ENCODE measurements at regions not wholly inside any gene's neighbourhood (a gene's known extent, or its start where the extent isn't known, plus 50 kb on each side); places are given as distances from the start of the nearest gene placed in this dataset.
"Not testable (repeated sequence)": the region's sequence is repeated elsewhere in the genome, so short reads cannot be mapped to it uniquely, and the experiment has no call there.

GRCh38 chr6:137334094-137334493 lies 114.9 kb upstream of the IFNGR1 start:
- in situ Hi-C loops (cut with HindIII; ENCODE audit: low pct_unique_long_range_greater_than_20kb, low sequenced_read_pairs): no loop called here

GRCh38 chr6:137332637-137333280 lies 113.6 kb upstream of the IFNGR1 start:
- DNase-seq (ENCODE audit: low read depth): no peak
- in situ Hi-C loops (cut with HindIII; ENCODE audit: low pct_unique_long_range_greater_than_20kb, low sequenced_read_pairs): no loop called here

More at GRCh38 chr6:137334094-137334493, 114.9 kb upstream of the IFNGR1 start:
- DNase-seq (ENCODE audit: low read depth): no peak

DNA sequence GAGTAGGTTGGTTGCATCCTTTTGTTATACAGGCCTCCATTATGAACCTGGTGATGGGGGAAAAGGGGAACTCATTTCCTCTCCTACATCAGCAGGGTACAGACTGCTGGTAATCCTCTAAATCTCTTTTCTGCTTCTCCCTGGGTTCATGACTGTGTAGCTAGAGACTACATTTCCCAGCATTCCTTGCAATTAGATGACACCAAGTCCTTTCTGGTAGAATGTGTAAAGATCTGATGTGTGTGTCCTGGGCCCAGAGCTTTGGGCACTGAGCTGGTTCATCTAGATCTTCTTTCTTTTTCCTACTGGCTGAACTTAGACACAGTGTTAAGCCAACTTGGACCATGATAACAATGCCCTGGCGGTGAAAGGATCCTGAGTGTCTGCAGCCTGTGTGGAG lies 104.7 kb upstream of the IFNGR1 start:
- DNase-seq (ENCODE audit: low read depth): peak; percentile 8
- in situ Hi-C loops (cut with HindIII; ENCODE audit: low pct_unique_long_range_greater_than_20kb, low sequenced_read_pairs): loop anchor here (5.0 kb wide), 1 partner anchor 47 kb away; no protein-coding TSS in a partner anchor

GRCh38 chr6:137320271-137320670 lies 101.1 kb upstream of the IFNGR1 start:
- in situ Hi-C loops (cut with HindIII; ENCODE audit: low pct_unique_long_range_greater_than_20kb, low sequenced_read_pairs): loop anchor here (5.0 kb wide), 1 partner anchor 43 kb away; no protein-coding TSS in a partner anchor
- no peak for DNase-seq (ENCODE audit: low read depth)

GRCh38 chr6:137316626-137317025 lies 97.4 kb upstream of the IFNGR1 start:
- no peak for DNase-seq (ENCODE audit: low read depth)
- in situ Hi-C loops (cut with HindIII; ENCODE audit: low pct_unique_long_range_greater_than_20kb, low sequenced_read_pairs): no loop called here

DNA sequence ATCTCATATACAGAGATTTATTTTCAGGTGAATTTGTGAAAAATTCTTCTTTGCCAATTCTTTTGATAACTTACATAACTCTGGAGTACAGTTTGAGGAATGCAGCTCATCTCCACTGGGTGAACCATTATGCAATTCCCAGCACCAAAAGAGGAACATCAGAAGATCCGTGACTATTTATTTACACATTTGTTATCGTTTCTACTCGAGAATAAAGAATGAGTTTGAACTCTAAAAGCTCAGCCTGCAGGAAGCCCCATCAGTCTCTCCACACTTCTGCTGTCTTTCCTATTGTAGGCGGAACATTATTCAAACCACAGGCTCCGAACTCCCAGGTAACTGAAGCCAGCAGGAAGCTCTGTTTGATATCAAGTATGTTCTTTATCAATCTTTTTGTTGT lies 95.9 kb upstream of the IFNGR1 start:
- no peak for DNase-seq (ENCODE audit: low read depth)
- in situ Hi-C loops (cut with HindIII; ENCODE audit: low pct_unique_long_range_greater_than_20kb, low sequenced_read_pairs): no loop called here

GRCh38 chr6:137313928-137314855 lies 95.0 kb upstream of the IFNGR1 start:
- DNase-seq (ENCODE audit: low read depth): peak; percentile 63
- in situ Hi-C loops (cut with HindIII; ENCODE audit: low pct_unique_long_range_greater_than_20kb, low sequenced_read_pairs): no loop called here

DNA sequence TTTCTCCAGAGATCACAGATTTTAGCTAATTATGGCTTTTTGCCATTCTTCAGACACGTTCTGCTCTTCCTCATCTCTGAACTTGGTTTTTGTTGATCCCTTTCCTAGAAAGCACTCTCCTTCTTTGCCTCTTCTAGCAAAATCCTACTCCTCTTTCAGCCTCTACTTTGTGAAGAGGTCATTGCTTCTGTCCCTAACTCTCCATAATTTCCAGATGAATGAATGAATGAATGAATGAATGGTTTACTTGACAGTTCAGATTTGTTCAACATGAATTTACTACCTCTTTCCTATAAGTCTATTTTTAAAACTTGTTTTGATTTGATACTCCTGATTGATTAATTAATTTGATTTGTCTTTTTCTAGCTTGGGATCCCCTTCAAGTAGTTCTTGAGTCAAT lies 94.0 kb upstream of the IFNGR1 start:
- in situ Hi-C loops (cut with HindIII; ENCODE audit: low pct_unique_long_range_greater_than_20kb, low sequenced_read_pairs): no loop called here
- no peak for DNase-seq (ENCODE audit: low read depth)

DNA sequence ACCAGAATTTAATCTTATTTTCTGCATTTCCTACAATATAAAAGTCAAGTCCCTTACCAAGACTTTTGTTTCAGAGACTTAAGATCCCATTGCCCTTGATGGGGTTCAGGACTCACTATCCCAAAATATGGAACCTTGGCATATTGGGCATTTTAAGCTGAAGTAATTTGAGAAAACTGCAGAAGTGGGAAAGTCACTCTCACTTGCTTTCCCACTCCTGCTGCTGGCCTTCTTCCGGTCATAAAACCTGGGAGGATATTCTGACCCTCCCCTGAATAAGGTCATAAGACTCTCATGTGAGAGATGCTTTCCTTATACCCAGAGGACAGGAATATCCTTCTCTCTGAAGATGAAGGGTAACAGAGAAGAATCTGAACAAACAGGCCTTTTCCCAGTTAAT lies 92.8 kb upstream of the IFNGR1 start:
- no peak for DNase-seq (ENCODE audit: low read depth)
- in situ Hi-C loops (cut with HindIII; ENCODE audit: low pct_unique_long_range_greater_than_20kb, low sequenced_read_pairs): no loop called here

- in situ Hi-C loops (cut with HindIII; ENCODE audit: low pct_unique_long_range_greater_than_20kb, low sequenced_read_pairs): no loop called here
- DNase-seq (ENCODE audit: low read depth): peak; percentile 74
These were observed 90.0 kb upstream of the IFNGR1 start for GRCh38 chr6:137309078-137309762.

DNA sequence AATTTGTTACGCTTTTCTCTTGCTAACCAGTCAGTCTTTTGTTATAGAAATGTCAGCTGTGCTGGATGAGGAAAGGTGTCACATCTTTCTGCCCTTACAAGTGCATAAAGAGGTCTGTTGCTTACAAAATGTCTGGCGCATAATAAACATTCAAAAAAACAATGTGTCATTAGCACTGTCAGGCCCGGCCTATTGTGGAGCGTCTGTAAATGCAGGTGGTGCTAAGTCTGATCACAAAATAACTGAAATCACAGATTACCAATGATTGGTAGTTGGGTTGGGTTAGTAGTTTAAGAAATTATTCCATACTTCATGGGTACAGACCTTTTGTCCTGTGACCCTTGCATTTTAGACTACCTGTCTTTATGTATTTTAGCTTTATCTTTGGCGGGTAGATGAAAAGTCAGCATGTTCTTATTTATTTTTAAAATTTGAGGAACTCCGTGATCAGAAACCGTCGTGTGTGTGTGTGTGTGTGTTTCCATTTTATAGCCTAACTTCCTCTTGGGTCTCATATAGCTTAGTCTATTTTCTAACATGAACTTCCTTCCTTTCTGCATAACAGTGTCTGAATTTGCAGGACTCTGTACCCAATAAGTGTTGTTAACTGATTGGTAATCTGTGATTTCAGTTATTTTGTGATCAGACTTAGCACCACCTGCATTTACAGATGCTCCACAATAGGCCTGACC lies 88.1 kb upstream of the IFNGR1 start:
- in situ Hi-C loops (cut with HindIII; ENCODE audit: low pct_unique_long_range_greater_than_20kb, low sequenced_read_pairs): no loop called here
- DNase-seq (ENCODE audit: low read depth): no peak

DNA sequence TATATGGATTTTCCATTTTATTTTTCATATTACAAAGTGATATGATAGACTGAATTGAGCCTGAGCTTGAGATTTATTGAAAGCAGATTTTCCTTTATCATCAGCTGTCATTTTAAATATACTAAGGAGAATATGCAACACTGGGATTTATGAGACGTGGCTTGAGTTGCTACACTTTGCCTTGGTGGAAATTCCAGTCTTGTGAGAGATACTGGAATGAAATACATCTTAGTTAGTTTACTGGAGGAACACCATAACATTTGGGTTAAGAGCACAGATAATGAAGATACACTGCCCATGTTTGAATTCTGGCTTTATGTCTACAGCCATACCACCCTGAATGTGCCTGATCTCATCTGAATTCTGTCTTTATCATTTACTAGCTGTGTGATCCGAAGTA lies 86.5 kb upstream of the IFNGR1 start:
- in situ Hi-C loops (cut with HindIII; ENCODE audit: low pct_unique_long_range_greater_than_20kb, low sequenced_read_pairs): no loop called here
- no peak for DNase-seq (ENCODE audit: low read depth)

- no peak for DNase-seq (ENCODE audit: low read depth)
- in situ Hi-C loops (cut with HindIII; ENCODE audit: low pct_unique_long_range_greater_than_20kb, low sequenced_read_pairs): no loop called here
These were observed 85.0 kb upstream of the IFNGR1 start for GRCh38 chr6:137304020-137304780.

- in situ Hi-C loops (cut with HindIII; ENCODE audit: low pct_unique_long_range_greater_than_20kb, low sequenced_read_pairs): no loop called here
- no peak for DNase-seq (ENCODE audit: low read depth)
These were observed 84.3 kb upstream of the IFNGR1 start for GRCh38 chr6:137303441-137303840.

DNA sequence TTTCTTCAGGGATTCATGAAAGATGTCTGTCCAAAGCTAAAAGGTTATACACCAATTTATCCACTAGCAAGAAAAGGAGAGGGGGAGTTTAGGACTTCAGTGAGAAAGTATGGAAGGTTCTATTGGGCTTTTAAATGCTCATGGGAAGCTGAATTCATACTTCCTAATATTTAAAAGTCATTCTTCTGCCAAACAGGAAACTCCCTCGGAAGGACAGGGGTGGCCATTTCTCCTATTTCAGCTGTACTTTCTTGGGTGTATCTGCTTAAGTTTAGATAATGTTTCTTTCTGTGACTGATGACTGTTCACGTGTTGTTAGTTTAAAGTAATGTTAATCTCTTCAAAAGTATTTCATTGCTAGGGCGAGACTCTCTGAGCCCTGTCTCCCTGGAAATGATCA lies 80.5 kb upstream of the IFNGR1 start:
- in situ Hi-C loops (cut with HindIII; ENCODE audit: low pct_unique_long_range_greater_than_20kb, low sequenced_read_pairs): no loop called here
- no peak for DNase-seq (ENCODE audit: low read depth)

GRCh38 chr6:137297887-137298286 lies 78.7 kb upstream of the IFNGR1 start:
- DNase-seq (ENCODE audit: low read depth): no peak
- in situ Hi-C loops (cut with HindIII; ENCODE audit: low pct_unique_long_range_greater_than_20kb, low sequenced_read_pairs): no loop called here

GRCh38 chr6:137292326-137292725 lies 73.1 kb upstream of the IFNGR1 start:
- DNase-seq (ENCODE audit: low read depth); in situ Hi-C loops (cut with HindIII; ENCODE audit: low pct_unique_long_range_greater_than_20kb, low sequenced_read_pairs): not testable (repeated sequence)

DNA sequence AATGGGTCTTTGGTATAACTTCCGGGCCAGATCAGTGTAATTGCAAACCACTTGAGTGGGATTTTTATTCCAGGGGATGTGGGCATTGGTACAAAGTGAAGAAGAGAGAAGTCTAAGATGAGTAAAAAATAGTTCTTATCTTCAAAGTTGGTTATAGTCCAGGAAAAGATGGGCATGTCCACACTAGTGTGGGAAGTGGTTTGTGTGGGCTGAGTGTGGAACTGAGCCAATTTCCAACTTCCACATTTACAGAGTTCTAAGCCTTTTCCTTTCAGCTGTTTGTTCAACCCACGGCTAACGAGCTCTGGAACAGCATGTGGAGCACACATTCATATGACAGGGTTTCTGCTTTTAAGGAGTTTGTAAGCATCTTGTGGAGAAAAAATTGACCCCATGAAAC lies 72.3 kb upstream of the IFNGR1 start:
- DNase-seq (ENCODE audit: low read depth): no peak
- in situ Hi-C loops (cut with HindIII; ENCODE audit: low pct_unique_long_range_greater_than_20kb, low sequenced_read_pairs): no loop called here

All from Caki2 (cell line).